HG02610 (cell line): ENCODE measurements at regions not wholly inside any gene's neighbourhood (a gene's known extent, or its start where the extent isn't known, plus 50 kb on each side); places are given as distances from the start of the nearest gene placed in this dataset.

Experiments used
- ATAC-seq: cut with Tn5 transposase; IDR thresholded peaks from one replicate; pipeline ENCODE4 v1.9.1; 2021; ENCODE audit warnings: mild to moderate bottlenecking, moderate library complexity; ENCODE audit not compliant: unreplicated experiment

- ATAC-seq, result no peak
Measured at GRCh38 chr19:31595521-31595920, 246.3 kb upstream of the TSHZ3 start.

GRCh38 chr19:31596751-31597150, 247.5 kb upstream of the TSHZ3 start:
- no peak for ATAC-seq

- ATAC-seq, result no peak
Measured at GRCh38 chr19:31597616-31598015, 248.4 kb upstream of the TSHZ3 start.

GRCh38 chr19:31598730-31599238, 249.5 kb upstream of the TSHZ3 start:
- ATAC-seq, result no peak

GRCh38 chr19:31600731-31601295, 251.6 kb upstream of the TSHZ3 start:
- ATAC-seq, result no peak

GRCh38 chr19:31601855-31602254, 252.6 kb upstream of the TSHZ3 start:
- no peak for ATAC-seq

GRCh38 chr19:31602548-31602947, 253.3 kb upstream of the TSHZ3 start:
- ATAC-seq, result no peak

GRCh38 chr19:31604493-31605040, 255.3 kb upstream of the TSHZ3 start:
- no peak for ATAC-seq

- no peak for ATAC-seq
Measured at GRCh38 chr19:31610018-31610417, 260.8 kb upstream of the TSHZ3 start.

GRCh38 chr19:31611046-31611877, 262.0 kb upstream of the TSHZ3 start:
- no peak for ATAC-seq

GRCh38 chr19:31612873-31613272, 263.6 kb upstream of the TSHZ3 start:
- ATAC-seq, result no peak

- no peak for ATAC-seq
Measured at GRCh38 chr19:31613683-31614219, 264.5 kb upstream of the TSHZ3 start.

GRCh38 chr19:31616031-31616430, 266.8 kb upstream of the TSHZ3 start:
- ATAC-seq, result no peak

- ATAC-seq, result no peak
Measured at GRCh38 chr19:31617010-31617585, 267.9 kb upstream of the TSHZ3 start.

- no peak for ATAC-seq
Measured at GRCh38 chr19:31625056-31625455, 275.8 kb upstream of the TSHZ3 start.

GRCh38 chr19:31625575-31625974, 276.3 kb upstream of the TSHZ3 start:
- ATAC-seq, result no peak

GRCh38 chr19:31626941-31627340, 277.7 kb upstream of the TSHZ3 start:
- no peak for ATAC-seq

GRCh38 chr19:31627620-31628365, 278.6 kb upstream of the TSHZ3 start:
- ATAC-seq, result no peak

GRCh38 chr19:31629579-31630363, 280.5 kb upstream of the TSHZ3 start:
- no peak for ATAC-seq

GRCh38 chr19:31633014-31633413, 283.8 kb upstream of the TSHZ3 start:
- ATAC-seq, result no peak
